ENCODE measurements at regions not wholly inside any gene's neighbourhood (a gene's known extent, or its start where the extent isn't known, plus 50 kb on each side); places are given as distances from the start of the nearest gene placed in this dataset.

DNA sequence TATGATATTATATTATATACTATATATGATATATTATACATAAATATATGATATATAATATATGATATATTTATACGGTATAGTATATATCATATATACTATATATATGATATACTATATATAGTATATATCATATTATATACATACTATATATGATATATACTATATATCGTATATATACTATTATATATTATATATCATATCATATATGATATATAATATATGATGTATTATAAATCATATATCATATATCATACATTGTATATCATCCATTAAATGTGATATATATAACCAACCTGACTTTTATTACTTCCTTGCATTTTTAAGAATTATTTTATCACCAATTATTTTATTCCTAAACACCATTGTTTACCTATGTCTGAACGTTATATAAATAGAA is 146.6 kb upstream of the PRSS16 start:
- peaks cover 24% of the 10 kb centered on the region for H3K27me3 Mint-ChIP-seq
- H3K9me3 Mint-ChIP-seq (ENCODE audit: low read depth): peaks cover 4% of the 10 kb centered on the region
- H3K27ac Mint-ChIP-seq: no peak overlapping the region
- TF ChIP-seq, protein P1, sequence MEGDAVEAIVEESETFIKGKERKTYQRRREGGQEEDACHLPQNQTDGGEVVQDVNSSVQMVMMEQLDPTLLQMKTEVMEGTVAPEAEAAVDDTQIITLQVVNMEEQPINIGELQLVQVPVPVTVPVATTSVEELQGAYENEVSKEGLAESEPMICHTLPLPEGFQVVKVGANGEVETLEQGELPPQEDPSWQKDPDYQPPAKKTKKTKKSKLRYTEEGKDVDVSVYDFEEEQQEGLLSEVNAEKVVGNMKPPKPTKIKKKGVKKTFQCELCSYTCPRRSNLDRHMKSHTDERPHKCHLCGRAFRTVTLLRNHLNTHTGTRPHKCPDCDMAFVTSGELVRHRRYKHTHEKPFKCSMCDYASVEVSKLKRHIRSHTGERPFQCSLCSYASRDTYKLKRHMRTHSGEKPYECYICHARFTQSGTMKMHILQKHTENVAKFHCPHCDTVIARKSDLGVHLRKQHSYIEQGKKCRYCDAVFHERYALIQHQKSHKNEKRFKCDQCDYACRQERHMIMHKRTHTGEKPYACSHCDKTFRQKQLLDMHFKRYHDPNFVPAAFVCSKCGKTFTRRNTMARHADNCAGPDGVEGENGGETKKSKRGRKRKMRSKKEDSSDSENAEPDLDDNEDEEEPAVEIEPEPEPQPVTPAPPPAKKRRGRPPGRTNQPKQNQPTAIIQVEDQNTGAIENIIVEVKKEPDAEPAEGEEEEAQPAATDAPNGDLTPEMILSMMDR (IDR thresholded peaks at IDR 0.05; ENCODE audit: unreplicated experiment): no peak
- peaks cover 10% of the 10 kb centered on the region for H3K4me1 Mint-ChIP-seq (ENCODE audit: low read depth)
- DNase-seq (ENCODE audit: low spot score, unreplicated experiment): no peak
- no peak overlapping the region for H3K4me3 Mint-ChIP-seq (ENCODE audit: low read depth)
- no peaks in the 10 kb centered on the region for H3K36me3 Mint-ChIP-seq (ENCODE audit: insufficient read depth)

- Mint-ChIP-seq H3K4me3 (ENCODE audit: low read depth) (no peak overlapping the region), H3K9me3 (ENCODE audit: low read depth) (peaks cover 4% of the 10 kb centered on the region), H3K36me3 (ENCODE audit: insufficient read depth) (no peaks in the 10 kb centered on the region), H3K27ac (no peak overlapping the region), H3K27me3 (peaks cover 15% of the 10 kb centered on the region), H3K4me1 (ENCODE audit: low read depth) (peaks cover 6% of the 10 kb centered on the region)
- TF ChIP-seq, protein P1 (IDR thresholded peaks at IDR 0.05; ENCODE audit: unreplicated experiment): no peak
- DNase-seq (ENCODE audit: low spot score, unreplicated experiment): no peak
Observed at GRCh38 chr6:27101824-27102223, 145.7 kb upstream of the PRSS16 start.

DNA sequence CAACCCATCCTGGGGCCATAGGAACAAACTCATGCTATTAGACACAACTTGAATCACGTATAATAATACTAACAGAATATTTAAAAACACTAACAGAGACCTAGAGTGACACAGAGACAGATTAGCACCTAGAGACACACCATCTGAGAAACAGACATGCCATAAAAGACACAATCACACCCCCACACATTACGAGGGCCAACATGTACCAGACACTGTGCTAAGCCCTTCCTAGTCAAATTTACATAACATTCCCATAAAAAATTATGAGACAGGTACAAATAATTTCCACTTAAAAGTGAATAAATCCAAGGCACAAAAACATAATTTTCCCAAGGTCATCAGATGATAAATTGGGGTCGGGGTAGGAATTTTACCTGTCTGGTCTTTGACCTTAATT is 141.1 kb upstream of the PRSS16 start:
- Mint-ChIP-seq H3K27me3 (no peaks in the 10 kb centered on the region), H3K4me1 (ENCODE audit: low read depth) (no peaks in the 10 kb centered on the region), H3K36me3 (ENCODE audit: insufficient read depth) (no peaks in the 10 kb centered on the region), H3K9me3 (ENCODE audit: low read depth) (no peaks in the 10 kb centered on the region), H3K4me3 (ENCODE audit: low read depth) (no peak overlapping the region), H3K27ac (no peak overlapping the region)
- TF ChIP-seq, protein P1 (IDR thresholded peaks at IDR 0.05; ENCODE audit: unreplicated experiment): no peak
- no peak for DNase-seq (ENCODE audit: low spot score, unreplicated experiment)

DNA sequence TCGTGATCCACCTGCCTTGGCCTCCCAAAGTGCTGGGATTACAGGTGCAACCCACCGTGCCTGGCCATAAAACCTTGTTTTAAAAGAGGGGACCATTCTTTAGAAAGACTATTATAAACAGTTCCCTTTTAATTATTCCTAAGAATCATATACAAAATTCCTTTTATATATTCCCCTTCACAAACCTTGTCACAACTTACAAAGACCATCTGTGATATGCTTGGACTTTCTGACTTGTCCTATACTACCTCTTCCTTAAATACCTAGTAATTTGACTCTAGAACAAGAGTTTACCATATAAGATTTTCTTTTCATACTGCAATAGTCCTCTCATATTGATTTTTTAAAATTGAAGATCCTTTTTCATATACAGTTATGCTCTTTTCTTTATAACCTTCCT is 135.8 kb upstream of the PRSS16 start:
- Mint-ChIP-seq H3K36me3 (ENCODE audit: insufficient read depth) (peaks cover 2% of the 10 kb centered on the region), H3K4me3 (ENCODE audit: low read depth) (no peak overlapping the region), H3K9me3 (ENCODE audit: low read depth) (peaks cover 15% of the 10 kb centered on the region), H3K27me3 (no peaks in the 10 kb centered on the region), H3K4me1 (ENCODE audit: low read depth) (no peaks in the 10 kb centered on the region), H3K27ac (no peak overlapping the region)
- no peak for DNase-seq (ENCODE audit: low spot score, unreplicated experiment)
- TF ChIP-seq, protein P1 (IDR thresholded peaks at IDR 0.05; ENCODE audit: unreplicated experiment): no peak

- no peak for DNase-seq (ENCODE audit: low spot score, unreplicated experiment)
- Mint-ChIP-seq H3K36me3 (ENCODE audit: insufficient read depth) (peaks cover 2% of the 10 kb centered on the region), H3K4me1 (ENCODE audit: low read depth) (no peaks in the 10 kb centered on the region), H3K27me3 (no peaks in the 10 kb centered on the region), H3K9me3 (ENCODE audit: low read depth) (peaks cover 15% of the 10 kb centered on the region), H3K27ac (no peak overlapping the region), H3K4me3 (ENCODE audit: low read depth) (no peak overlapping the region)
- TF ChIP-seq, protein P1 (IDR thresholded peaks at IDR 0.05; ENCODE audit: unreplicated experiment): no peak
Observed at GRCh38 chr6:27112974-27113373, 134.5 kb upstream of the PRSS16 start.

All from progenitor cell of endocrine pancreas (in vitro differentiated cells).